SKM-1 (cell line): ENCODE measurements at regions not wholly inside any gene's neighbourhood (a gene's known extent, or its start where the extent isn't known, plus 50 kb on each side); places are given as distances from the start of the nearest gene placed in this dataset.

ENCODE experiments used
- DNase-seq: peaks from one replicate; lab custom pipeline; 2025; ENCODE audit not compliant: unreplicated experiment; lab: John Stamatoyannopoulos, UW

DNA sequence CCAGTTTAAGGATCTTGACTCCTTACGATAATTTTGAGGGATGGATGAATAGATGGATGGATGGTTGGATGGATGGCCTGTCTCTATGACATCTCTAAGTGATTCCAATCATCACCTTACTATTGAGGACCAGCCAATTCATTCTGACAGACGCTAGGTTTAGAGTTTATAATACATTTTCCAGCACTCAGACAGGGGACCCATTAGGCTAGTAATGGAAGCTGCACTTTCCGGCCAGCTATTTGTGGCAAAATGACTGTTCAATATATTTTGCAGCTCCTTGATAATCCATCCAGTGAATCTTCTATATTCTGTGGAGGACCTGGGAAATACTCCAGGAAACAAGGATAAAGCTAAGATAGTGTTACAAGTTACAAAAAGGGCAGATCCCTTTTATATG lies 262.9 kb downstream of the TDRD15 start:
- DNase-seq = no peak

DNA sequence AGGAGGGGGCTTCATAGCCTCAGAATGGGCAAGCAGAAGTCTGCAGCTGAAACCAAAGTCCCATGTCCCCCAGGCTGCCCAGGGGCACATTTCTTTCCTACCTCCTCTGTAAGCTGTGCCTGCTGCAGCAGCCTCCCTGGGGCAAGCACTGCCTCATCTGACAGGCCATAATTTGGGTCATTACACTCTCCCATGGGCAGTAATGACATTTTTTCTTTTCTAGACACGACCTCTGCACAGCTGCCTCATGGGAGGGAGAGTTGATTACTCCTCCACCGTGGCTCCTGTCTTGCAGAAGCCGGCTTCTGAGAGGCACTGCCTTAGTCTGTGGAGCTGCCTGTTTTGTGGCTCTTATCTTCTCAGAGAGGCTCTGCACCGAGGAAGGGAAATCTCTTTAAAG lies 268.9 kb downstream of the TDRD15 start:
- DNase-seq = no peak

DNA sequence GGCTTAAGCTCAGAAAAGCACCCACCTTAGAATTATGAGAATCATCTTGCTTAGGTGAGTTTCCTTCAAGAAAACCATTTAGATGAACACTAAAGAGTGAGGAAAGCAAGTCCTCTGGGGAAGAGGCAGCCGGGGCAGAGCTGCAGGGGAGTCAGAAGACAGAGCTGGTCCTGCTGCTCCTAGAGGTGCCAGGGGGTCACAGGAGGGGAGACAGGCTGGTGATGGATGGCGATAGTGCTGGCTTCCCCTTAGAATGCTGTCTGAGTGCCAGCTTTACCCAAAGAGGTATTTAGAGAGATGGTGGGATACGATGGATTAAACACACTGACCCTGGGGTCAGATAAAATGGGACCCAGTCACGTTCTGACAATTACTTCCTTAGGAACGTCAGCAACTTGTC lies 269.4 kb downstream of the TDRD15 start:
- DNase-seq = no peak

DNA sequence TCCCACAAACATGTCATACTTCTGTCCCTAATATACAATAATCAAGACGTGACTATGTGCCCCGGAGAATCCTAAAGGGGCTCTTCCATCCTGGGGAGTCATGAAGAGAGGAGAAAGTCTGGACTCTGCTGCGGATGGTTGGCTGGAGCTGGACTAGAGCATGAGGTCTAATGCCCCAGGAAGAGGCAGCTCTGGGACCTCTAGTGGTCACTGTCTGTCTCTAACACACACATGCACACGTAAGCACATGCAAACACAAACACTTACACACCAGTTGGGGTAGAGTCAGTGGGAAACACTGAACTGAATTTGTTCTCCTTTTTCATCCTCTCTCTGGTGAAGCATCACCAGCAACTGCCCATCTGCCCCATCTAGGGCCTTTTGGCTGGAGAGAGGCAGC lies 271.6 kb downstream of the TDRD15 start:
- DNase-seq = no peak

DNA sequence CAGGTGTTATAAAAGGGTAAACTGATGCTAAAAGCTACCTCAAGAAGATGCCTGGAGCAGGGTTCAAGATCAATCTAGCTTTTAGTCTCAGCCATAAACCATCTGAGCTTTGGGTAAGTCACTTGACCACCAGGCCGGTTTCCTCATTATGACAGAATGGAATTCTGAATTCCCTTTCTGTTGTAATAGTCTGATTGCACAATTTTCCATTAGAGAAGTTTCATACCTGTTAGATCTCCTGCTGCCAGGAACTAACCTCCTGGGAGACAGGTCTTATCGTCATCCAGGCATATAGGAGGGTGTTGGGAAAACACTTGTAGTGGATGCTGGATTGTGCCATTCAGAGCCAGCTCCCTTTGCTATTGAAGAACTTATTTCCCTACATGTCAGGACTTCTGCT lies 272.5 kb downstream of the TDRD15 start:
- no peak for DNase-seq

DNA sequence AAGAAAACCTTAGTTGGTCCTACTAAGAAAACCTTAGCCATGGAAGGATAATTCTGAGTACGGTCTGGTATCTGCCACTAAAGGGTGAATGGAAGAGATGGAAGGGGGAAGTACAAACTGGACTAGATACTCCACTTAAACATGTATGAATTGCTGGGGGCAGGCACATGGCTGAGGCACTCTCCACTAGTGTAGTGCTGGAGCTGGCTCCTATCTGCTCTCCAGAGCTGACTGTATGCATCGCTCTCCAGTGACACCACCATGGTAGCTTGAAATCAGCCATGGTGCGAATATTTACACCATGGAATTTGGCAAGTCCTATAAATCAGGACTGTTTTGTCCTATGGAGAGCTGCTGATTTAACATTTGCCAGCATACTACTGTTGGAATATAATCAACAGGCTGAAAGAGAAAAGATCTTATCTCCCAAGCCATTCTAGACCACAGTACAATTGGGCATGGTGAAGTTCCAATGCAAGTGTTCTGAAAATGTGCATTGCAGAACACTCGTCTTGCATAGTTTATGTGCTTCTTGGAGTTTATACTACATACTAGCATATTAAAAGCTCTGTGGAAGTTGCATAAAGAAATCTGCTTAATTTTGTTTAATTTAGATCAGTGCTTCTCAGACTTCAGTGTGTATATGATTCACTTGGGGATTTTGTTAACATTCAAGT lies 277.4 kb downstream of the TDRD15 start:
- no peak for DNase-seq

DNA sequence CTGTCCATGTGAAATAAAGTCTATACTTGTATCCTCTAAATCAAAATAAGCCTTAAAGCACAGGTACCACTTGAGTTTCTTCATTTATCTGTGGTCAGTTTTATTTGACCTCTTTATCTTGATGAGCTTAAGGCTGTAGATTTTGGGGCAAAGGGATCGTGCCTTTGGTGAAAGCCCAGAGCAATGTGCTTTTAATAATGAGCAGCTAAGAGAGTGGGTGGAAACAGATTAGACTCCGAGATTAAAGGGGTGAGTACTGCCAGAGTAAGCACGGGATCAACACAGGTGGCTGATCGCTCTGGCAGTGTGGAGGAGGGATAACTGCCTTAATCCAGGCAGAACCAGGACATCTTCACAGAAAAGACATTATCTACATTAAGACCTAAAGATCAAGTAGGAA lies 280.4 kb downstream of the TDRD15 start:
- DNase-seq = no peak

DNA sequence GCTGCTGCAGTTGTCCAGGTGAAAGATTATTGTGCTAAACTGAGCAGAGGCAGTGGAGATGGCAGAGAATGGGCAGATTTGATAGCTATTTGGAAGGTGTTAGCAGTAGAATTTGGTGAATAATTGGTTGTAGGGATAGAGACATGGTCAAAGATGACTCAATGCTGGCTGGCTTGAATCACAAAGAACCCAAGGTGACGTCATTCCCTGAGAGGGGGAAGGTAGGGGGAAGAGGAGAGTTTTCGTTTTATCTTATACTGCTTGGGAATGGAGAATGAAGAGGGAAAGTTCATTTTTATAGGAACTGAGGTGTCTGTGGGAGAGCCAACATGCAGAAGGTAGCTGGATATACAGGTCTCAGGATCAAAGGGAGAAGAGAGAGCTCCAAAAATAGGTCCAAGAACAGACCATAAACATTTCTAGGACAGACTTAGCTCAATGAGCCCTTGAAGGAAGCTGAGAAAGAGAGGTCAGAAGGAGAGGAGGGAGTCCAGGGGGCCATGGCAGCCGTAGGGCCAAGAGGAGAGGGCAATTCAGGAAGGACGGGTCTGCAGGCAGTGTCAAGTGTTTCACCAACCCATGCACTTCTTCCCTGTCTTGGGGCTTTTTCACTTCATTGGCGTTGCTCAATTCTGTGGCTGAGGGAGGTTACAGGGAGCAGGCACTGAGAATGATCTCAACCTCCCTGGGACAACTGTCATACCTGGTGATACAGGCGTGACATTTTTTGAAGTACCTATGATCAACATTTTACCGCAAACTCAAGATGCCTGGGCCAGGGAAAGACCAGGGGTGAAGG lies 281.3 kb downstream of the TDRD15 start:
- peak; percentile 12 for DNase-seq

DNA sequence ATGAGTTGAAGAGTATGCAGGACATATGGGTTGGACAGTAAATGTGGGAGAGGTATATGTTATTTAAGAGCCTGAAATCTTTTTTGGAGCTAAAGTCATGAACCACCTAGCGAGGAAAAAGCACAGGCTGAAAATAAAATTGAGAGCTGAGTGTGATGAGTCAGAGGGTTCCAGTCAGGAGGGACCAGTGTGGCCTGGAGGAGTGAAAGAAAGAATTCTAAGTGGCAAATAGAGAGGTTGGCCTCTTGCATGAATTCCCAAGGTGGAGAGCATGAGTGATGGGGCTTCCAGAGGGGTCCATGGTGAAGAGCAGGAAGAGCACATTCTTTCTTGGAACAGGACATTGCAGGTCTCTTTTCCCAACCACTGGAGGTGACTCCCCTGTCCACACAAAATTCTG lies 282.6 kb downstream of the TDRD15 start:
- no peak for DNase-seq

DNA sequence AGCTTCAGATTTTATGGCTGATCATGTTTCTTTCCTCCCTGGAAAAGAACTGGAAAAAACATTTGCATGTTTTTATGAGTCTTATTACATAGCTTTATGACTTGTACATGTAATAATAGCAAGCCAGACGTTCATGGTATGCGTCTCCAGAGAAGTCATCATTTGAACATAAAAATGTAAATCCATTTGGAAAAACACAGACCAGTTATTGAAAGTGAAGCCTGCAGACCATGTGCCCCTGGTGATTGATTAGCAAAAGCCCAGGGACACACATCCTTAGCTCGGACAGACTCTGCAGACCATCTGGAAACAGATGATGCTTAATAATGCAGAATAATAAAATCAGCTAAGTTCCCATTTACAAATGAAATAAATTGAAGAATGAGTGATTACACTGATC lies 283.1 kb downstream of the TDRD15 start:
- no peak for DNase-seq

DNA sequence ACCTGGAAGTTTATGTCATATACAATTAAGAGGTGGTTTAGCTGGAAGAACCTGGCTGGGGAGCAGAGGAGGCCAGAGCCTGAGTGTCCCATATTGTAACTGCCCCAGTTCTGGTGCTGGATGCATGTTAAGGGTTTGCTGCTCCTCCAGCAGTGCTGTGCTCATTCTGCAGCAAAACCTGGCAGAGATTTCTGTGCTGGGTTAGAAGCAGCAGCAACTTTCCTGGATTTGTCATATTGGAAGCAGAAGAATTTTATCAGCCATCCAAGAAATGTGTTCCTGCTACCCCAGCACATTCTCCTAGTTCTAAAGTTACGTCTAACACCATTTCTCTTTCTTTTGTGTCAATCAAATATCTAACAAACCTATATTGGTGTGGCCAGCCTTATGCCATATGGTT lies 284.1 kb downstream of the TDRD15 start:
- DNase-seq = no peak

DNA sequence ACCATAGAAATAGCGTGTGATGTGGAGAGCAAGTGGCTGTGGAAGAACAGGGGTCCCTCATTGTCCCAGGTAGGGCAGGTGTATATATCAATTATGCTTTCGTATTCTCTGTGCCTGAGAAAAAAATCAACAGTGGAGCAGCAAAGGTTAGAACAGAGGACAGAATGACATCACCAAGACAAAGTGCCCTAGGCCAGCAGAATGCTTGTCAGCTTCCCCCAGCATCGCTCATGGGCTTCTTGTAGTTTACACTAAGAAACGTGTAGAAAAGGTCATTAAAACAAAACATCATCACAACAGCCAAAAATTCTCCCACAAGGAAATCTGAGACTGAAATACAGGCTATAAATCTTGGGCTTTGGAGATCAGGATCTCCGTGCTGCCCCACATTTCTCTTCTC lies 288.0 kb downstream of the TDRD15 start:
- no peak for DNase-seq

DNA sequence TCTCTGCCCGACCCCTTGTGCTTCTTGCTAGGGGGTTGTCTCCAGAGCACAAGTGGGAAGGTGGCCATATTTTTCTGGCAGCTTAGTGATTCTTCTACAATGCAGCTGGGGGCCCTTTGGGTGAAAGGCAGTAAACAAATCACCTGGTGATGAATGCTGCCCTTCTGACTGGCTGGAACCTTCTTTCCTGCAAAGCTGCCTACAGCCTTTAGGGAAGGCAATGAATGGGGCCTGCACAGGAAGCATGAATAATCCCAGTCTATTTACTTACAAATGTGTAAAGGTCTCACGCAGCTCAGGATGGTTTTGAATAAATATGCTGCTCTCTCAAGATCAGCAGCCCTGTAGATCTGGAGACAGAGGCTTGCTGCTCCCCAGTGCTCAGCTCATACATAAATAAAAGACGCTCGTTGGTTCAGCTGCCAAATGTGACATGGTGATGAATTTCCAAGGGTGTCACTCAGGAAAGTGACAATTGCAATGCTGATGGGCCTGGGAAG lies 289.2 kb downstream of the TDRD15 start:
- no peak for DNase-seq

DNA sequence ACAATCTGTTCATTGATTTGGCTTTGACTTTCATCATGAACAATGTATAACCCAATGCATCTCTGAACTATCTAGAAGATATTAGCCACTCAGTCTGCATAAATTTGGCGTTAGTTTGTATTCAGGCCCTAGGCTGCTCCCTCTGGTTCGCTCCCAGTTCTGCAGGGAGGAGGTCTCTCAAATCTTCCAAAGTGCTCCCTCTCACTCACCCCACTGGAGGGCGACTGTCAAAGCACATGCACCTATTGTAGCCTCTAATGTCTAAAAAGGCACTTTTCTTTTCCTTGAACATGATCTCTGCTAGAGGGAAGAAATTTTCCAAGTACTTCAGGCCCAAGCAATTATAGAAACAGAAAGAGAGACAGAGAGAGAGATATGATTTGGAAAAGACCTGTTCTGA lies 291.5 kb downstream of the TDRD15 start:
- DNase-seq = no peak

DNA sequence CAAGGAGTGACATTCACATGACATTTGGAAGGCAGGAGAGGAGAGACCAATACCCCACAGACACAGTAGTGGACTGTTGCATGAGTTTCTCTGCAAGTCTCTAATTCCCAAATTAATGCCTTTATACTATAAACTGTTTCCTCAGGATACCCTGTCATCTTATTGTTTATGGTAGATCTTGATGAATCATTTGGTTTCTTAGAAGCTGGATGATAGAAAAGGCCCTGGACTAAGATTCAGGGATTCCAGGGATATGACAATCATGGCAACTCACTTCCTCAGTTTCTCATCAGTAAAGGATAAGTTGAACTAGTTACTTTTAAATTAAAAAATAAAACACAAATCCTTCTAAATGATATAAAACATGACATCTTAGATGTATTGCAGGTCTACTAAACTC lies 292.5 kb downstream of the TDRD15 start:
- DNase-seq = no peak

DNA sequence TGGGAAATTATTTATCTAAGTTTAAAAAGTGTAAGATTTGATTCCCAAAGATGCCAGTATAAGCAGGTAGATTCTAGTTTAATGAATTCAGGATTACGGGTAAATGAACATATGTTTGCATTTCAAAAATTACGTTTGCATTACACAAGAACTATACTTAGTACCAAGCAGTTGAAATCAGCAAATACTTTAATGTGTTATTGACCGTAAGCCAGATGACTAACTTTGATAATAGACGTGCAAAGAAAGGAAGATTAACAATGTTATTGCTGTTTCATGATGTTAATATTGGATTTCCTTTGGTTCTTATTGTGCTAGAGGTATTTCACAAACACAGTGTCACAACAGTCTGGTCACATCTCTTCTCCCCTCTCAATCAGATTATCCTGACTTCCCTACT lies 294.7 kb downstream of the TDRD15 start:
- no peak for DNase-seq

DNA sequence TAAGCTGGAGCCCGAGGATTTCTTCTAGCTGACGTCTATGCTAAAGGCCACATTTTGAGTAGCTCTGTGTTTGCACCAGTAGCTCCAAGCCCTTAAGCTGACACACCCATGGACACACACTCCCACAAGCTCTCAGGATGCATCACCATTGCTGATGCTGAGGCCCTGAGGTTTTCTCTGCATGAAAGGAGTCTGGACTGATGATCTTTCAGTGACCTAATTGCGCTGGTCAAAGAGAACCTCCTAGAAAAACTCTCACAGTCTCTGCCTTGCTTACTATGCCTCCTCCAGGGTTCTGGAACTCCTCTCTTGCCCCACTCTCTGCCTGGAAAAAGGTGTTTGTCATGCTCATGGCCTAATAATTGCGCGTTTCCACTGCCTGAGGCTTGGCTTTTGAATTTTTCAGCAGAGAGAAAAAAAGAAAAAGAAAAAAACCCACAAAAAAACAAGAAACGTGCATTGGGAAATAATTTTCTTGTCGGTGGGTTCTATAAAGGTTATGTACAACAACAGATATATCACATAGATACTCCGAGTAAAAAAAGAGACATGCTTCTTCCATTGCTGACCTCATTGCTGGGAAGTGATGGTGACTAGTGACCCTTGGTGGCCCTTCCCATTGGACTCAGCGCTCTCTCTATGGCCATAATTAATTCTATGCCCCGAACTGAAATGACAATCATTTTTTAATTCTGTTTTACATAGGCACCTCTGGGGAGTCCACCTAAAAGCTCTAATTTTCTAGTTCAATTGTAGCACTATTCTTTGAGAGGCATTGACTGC lies 297.0 kb downstream of the TDRD15 start:
- DNase-seq = no peak

DNA sequence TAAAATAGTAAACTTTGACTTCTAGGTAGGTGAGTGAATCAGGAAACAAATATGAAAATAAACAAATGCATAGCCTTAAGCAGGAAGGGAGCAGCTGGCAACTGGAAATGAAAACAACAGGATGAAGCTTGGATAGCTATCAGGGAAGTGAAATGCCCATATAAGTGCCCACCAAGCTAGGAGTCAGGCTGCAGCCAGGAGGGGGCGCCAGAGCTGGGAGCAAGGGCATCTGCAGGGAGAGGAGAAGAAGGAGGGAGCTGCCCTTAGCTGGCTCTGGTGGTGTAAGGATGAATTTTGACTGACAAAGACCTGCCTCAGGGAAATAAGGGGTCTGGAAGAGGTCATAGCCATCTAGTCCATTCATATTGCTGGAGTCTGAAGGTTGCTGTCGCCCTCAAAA lies 298.3 kb downstream of the TDRD15 start:
- no peak for DNase-seq

DNA sequence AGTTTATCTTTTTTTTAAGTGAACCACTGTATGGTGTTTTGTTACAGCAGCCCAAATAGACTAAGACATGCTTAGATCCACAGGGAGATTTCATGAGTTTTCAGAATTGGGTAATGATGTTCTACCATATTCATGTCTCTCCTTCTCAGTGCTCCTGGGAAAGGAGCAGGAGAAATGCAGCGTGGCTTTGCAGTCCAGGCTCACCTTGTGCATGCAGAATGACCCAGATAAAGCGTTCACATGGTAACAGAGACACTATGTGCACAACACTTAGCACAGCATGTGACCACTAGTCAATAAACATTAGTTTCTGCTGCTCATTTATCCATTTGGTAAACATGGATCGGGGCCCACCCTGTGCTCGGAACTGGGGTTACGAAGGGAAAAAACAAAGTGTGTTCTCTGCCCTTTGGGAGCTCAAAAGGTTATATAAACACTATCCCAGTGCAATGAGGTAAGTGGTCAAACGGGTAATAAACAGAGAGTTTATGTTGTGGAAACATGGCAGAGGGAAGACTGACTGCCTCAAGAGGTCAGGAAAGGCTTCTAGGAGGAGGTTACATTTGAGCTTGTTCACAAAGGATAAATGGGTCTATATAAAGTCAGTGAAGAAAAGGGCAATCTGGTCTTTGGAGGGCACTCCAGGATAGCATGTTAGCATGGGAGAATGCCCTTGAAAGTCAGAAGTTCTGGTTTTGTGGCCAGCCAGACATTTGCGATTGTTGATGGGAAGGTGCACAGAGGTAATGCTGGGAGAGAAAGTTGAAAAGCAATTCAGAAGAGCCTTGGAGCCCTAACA lies 299.2 kb downstream of the TDRD15 start:
- no peak for DNase-seq

DNA sequence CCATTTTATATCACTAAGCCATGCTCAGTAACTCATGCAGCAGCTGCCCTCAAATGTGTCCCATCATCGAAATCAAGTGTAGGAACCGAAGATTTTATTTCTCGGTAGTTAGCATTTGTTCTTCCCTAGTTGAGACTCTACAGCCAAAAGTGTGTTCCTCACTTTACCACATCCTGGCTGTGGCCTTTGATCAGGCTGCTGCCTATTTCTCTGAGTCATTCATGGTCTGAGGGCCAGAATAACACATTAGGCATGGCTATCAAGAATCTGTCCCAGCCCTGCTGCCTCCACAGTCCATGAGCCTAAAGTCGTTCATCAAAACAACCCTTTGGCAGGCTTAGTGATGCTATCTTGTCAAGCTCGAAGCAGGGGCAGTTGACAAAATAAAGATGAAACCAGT lies 300.1 kb downstream of the TDRD15 start:
- no peak for DNase-seq

DNA sequence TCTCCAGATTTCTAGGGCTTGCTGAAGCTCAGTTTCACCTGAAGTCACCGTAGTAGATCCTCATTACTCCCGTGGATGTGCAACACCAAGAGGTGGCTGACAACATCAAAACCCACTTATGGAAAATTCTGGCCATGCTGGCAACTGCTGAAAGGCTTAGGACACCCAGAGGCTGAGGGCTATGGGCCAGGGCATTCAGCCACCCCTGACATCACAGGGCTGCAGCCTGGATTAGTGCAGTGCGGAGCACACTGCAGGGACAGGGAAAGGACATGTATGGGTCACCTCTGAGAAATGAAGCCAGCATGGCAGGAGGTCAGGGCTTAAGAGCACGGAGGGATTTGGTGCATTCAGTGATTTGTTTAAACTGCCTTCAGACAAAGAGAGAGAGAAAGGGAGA lies 300.6 kb downstream of the TDRD15 start:
- DNase-seq = no peak
